ENCODE measurements at regions not wholly inside any gene's neighbourhood (a gene's known extent, or its start where the extent isn't known, plus 50 kb on each side); places are given as distances from the start of the nearest gene placed in this dataset.

DNA sequence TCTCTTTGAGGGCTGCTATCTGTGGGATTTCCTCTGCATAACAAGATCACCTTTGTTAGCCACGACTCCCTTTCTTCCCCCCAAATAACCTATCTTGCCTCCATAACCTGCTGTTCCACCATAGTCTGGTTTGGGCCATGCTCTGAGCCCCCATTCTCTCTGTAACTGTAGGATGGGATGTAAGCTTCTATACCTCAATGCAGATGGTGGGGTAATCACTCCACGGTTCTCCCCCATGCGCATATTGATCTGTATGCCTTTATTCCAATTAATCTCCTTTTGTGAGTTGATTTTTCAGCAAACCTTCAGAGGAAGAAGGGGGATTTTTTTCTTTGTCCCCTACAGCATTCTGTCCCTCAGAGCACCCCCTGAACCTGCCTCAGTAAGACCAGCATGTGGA is 170.1 kb upstream of the IRF2BP2 start:
- TF ChIP-seq POLR2AphosphoS5 (IDR thresholded peaks at IDR 0.05): no peak
- TF ChIP-seq, protein P1, sequence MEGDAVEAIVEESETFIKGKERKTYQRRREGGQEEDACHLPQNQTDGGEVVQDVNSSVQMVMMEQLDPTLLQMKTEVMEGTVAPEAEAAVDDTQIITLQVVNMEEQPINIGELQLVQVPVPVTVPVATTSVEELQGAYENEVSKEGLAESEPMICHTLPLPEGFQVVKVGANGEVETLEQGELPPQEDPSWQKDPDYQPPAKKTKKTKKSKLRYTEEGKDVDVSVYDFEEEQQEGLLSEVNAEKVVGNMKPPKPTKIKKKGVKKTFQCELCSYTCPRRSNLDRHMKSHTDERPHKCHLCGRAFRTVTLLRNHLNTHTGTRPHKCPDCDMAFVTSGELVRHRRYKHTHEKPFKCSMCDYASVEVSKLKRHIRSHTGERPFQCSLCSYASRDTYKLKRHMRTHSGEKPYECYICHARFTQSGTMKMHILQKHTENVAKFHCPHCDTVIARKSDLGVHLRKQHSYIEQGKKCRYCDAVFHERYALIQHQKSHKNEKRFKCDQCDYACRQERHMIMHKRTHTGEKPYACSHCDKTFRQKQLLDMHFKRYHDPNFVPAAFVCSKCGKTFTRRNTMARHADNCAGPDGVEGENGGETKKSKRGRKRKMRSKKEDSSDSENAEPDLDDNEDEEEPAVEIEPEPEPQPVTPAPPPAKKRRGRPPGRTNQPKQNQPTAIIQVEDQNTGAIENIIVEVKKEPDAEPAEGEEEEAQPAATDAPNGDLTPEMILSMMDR (IDR thresholded peaks at IDR 0.05): no peak
- TF ChIP-seq POLR2A (IDR thresholded peaks at IDR 0.05): no peak
